GM21528 (cell line): ENCODE measurements at regions not wholly inside any gene's neighbourhood (a gene's known extent, or its start where the extent isn't known, plus 50 kb on each side); places are given as distances from the start of the nearest gene placed in this dataset.

Experiments used
- ATAC-seq: cut with Tn5 transposase; IDR thresholded peaks from one replicate; pipeline ENCODE4 v1.9.1; 2021; ENCODE audit warnings: mild to moderate bottlenecking, moderate library complexity; ENCODE audit not compliant: unreplicated experiment, low FRiP score

GRCh38 chr20:18992418-18992817 is 178.8 kb downstream of the SCP2D1 start:
- ATAC-seq: no peak

- no peak for ATAC-seq
Observed at GRCh38 chr20:18995455-18995854, 181.9 kb downstream of the SCP2D1 start.

GRCh38 chr20:18999086-18999485 is 185.5 kb downstream of the SCP2D1 start:
- no peak for ATAC-seq

- ATAC-seq: no peak
Observed at GRCh38 chr20:19000078-19000477, 186.5 kb downstream of the SCP2D1 start.

- ATAC-seq: no peak
Observed at GRCh38 chr20:19001177-19001576, 187.6 kb downstream of the SCP2D1 start.

- ATAC-seq: no peak
Observed at GRCh38 chr20:19003366-19004336, 190.1 kb downstream of the SCP2D1 start.

- no peak for ATAC-seq
Observed at GRCh38 chr20:19004975-19005374, 191.4 kb downstream of the SCP2D1 start.

- no peak for ATAC-seq
Observed at GRCh38 chr20:19008497-19008896, 194.9 kb downstream of the SCP2D1 start.

GRCh38 chr20:19009081-19009688 is 195.6 kb downstream of the SCP2D1 start:
- ATAC-seq: no peak

GRCh38 chr20:19012676-19013075 is 199.1 kb downstream of the SCP2D1 start:
- ATAC-seq: no peak

GRCh38 chr20:19013907-19014306 is 198.5 kb upstream of the SLC24A3 start:
- ATAC-seq: no peak

- no peak for ATAC-seq
Observed at GRCh38 chr20:19015351-19016139, 196.9 kb upstream of the SLC24A3 start.

- no peak for ATAC-seq
Observed at GRCh38 chr20:19016140-19016497, 196.3 kb upstream of the SLC24A3 start.

GRCh38 chr20:19017104-19017690 is 195.2 kb upstream of the SLC24A3 start:
- no peak for ATAC-seq

- ATAC-seq: no peak
Observed at GRCh38 chr20:19018881-19019280, 193.6 kb upstream of the SLC24A3 start.

- ATAC-seq: no peak
Observed at GRCh38 chr20:19019734-19020364, 192.6 kb upstream of the SLC24A3 start.

GRCh38 chr20:19021406-19022117 is 190.9 kb upstream of the SLC24A3 start:
- no peak for ATAC-seq

GRCh38 chr20:19022118-19022575 is 190.3 kb upstream of the SLC24A3 start:
- ATAC-seq: no peak

- ATAC-seq: no peak
Observed at GRCh38 chr20:19022791-19023448, 189.5 kb upstream of the SLC24A3 start.
